ENCODE measurements at regions not wholly inside any gene's neighbourhood (a gene's known extent, or its start where the extent isn't known, plus 50 kb on each side); places are given as distances from the start of the nearest gene placed in this dataset.

DNA sequence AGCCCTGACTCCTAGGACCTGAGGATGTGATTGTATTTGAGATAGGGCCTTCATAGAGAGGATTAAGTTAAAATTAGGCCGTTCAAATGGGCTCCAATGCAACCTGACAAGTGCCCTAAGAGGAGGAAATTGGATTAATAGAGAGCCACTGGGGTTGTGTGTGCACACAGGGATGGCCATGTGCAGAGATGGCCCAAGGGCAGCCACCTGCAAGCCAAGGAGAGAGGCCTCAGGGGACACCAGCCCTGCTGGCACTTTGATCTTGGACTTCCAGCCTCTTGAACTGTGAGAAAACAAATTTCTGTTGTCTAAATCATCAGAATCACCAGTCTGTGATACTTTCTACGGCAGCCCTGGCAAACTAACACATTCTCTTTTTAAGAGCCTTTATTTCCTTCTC, 598.8 kb downstream of the UTRN start:
- DNase-seq (ENCODE audit: low read depth) = no peak

GRCh38 chr6:144885817-144886216, 600.7 kb downstream of the UTRN start:
- no peak for DNase-seq (ENCODE audit: low read depth)

- no peak for DNase-seq (ENCODE audit: low read depth)
Measured at GRCh38 chr6:144886682-144887081, 601.5 kb downstream of the UTRN start.

- no peak for DNase-seq (ENCODE audit: low read depth)
Measured at GRCh38 chr6:144888621-144889020, 603.5 kb downstream of the UTRN start.

DNA sequence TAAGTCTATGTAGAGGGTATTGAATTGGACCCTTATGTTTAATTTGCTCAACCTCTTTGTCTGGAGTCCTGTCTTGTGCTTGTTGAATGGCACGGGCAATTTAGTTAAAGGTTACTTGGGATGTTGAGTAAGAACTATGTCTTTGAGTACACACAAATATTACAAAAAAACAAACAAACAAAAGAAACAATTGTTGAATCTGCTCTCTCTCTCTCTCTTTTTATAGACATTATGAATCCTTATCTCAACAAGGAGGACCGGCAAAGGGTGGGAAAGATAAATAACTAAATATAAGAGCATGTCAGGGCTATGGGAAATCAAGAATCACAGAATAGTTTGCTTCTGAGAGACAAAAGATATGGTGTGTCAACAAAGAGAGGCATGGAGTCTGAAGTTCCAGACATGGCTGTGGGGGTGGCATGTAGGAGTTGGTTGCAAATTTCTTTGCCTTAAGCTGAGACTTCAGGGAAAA, 608.6 kb downstream of the UTRN start:
- no peak for DNase-seq (ENCODE audit: low read depth)

DNA sequence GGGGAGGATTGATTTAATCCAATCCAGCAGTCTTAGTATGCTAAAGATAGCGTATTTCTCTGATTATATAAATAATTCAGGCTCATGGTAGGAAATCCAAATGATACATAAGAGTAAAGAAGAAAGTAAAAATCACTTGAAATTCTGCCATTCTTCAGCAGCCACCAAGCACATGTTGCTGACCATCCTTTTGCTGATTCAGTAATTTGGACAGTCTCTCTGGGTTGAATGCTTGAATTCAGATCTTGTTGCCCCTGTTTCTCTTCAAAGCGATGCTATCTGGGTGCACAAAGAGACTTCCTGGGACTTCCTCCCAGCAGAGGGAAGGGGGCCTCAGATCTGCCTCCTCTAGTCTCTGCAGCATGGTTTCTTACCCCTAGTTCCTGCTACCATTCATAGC, 609.1 kb downstream of the UTRN start:
- DNase-seq (ENCODE audit: low read depth) = no peak

DNA sequence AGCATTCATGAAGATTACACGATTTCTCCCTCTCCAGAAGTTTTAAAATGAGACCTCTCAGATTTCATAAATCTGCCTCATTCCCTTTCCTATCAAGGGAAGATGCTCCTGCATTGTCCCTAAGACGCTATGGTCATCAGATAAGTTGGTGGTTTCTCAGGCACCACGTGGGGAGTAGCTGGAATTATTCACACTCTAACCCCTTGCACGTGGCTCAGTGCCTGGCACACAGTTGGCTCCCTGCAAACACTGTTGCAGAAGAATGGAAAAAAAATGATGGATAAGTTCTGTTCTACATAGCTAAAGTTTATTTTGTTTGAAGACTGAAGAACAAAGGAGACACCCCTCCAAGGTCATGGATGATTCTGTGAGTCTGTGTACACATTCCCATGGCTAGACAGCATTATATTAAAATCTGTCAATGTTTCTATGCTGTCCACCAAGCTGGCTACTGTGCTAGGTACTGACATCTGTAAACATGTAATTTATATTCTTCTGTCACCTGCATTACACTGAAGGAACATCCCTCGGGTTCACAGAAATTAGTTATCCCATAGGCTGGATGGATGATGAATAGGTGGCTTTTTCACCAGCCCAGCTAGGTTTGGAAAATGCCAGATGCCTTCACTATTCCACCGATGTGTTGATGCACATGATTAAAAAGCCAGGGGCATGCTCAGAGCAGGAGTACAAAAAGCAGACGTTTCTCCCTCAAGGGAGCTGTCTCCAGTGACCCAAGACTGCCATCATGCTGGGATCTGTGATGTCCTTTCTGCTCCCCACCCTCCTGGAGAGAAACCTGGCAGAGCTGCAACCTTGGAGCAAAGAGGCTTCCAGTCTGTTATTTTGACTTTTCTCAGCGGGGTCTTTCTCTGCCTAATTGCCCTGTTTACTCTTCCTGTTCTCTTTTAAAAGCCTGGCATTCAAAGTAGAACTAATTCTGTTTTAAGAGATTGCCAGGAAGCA, 610.5 kb downstream of the UTRN start:
- DNase-seq (ENCODE audit: low read depth) = no peak

- DNase-seq (ENCODE audit: low read depth) = peak; percentile 49
Measured at GRCh38 chr6:144896289-144896688, 611.2 kb downstream of the UTRN start.

GRCh38 chr6:144896871-144897270, 611.7 kb downstream of the UTRN start:
- no peak for DNase-seq (ENCODE audit: low read depth)

DNA sequence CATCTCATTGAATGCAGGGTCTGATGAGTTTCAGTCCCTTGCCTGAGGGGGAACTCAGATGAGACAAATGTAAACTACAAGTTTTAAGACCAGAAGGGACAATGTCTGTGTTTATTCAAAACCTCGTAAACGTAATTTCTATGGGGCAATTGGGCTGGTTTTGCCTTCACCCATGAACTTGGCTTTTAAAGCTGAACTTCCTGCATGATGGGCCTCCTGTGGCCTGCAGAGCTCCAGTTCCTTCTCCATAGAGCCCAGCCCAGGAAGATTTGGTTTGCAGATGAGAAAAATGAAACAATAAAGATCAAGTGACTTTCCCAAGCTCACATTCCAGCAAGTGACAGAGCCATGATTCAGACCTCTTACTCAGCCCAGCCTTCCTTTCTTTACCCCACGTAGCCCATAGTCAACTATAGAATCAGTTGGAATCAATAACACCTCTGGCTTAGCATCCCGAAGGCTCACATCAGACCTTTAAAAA, 612.3 kb downstream of the UTRN start:
- DNase-seq (ENCODE audit: low read depth) = peak; percentile 80

- DNase-seq (ENCODE audit: low read depth) = peak; percentile 87
Measured at GRCh38 chr6:144898052-144898689, 613.0 kb downstream of the UTRN start.

GRCh38 chr6:144898741-144899140, 613.6 kb downstream of the UTRN start:
- no peak for DNase-seq (ENCODE audit: low read depth)

GRCh38 chr6:144899161-144899560, 614.0 kb downstream of the UTRN start:
- DNase-seq (ENCODE audit: low read depth) = peak; percentile 92

- no peak for DNase-seq (ENCODE audit: low read depth)
Measured at GRCh38 chr6:144901412-144901811, 616.3 kb downstream of the UTRN start.

DNA sequence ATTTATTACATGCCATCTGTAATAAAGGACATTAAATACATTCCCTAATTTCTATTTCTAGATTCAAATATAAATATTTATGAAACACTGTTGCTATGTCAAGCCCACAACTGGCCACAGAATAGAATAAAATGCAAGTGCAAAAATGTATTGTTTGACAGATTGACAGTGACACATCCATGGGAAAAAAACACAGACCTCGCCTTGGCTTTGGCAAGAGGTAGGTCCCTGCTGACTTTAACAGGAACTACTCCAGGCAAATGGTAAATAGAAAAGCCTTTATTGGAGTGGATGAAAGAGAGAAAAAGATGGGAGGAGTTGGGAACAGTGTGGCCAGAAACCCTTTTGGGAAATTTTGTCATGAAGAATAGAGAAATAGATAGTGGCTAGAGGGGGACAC, 622.9 kb downstream of the UTRN start:
- no peak for DNase-seq (ENCODE audit: low read depth)

DNA sequence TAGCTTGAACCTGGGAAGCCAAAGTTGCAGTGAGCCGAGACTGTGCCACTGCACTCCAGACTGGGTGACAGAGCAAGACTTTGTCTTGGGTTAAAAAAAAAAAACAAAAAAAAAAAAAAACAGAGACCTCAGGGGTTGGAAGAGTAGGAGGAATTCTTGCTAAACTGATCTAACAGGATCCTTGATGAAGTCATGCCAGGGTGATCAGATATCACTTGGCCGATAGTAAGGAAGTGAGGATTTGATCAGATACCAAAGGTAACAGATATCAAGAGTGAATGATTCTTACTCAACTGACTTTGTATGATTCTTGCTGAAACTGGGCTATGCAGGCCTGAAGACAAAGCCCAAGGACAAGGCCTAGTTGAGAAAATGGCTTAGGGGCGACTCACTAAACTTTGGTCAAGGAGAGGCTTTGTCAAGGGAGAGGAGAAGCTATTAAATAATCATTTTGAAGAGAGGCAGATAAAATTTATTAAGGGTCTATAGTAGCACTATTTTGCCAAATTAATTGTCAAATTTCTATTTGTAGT, 624.7 kb downstream of the UTRN start:
- peak; percentile 64 for DNase-seq (ENCODE audit: low read depth)

DNA sequence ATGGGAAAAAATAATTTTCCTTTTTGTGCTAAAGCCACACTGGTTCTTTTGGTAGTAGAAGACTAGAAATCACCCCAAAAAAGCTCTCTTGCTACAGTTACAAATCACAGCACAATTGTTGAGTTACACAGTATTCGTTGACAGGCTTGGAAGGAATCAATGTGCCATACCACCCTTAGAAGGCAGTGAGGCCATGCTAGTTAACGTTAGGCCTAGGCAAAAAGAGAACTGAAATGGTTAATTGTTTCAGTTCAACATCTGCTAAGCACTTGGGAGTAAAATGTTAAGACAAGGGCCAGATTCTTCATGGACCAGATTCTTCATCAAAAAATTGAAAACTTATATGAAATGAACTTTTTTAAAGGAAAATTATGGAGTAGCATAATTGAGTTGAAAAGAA, 626.2 kb downstream of the UTRN start:
- no peak for DNase-seq (ENCODE audit: low read depth)

DNA sequence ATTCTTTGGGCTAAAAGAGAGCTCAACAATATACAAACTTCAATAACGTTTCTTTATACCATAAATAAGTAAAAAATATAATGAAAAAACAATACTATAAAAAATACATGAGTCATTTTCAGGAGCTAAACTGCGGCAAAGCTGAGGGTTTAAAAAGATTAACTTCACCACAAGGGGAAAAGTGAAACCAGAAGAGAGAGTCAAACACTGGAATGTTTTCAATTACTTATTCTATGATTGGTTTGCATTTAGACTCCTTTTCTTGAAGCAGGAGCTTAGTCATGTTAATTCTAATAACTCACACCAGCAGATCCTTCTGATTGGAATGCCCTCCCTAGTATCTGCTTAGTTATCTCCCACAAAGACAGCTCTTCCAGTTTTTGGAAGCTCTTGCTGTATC, 627.3 kb downstream of the UTRN start:
- peak; percentile 90 for DNase-seq (ENCODE audit: low read depth)

- no peak for DNase-seq (ENCODE audit: low read depth)
Measured at GRCh38 chr6:144918073-144918472, 632.9 kb downstream of the UTRN start.

DNA sequence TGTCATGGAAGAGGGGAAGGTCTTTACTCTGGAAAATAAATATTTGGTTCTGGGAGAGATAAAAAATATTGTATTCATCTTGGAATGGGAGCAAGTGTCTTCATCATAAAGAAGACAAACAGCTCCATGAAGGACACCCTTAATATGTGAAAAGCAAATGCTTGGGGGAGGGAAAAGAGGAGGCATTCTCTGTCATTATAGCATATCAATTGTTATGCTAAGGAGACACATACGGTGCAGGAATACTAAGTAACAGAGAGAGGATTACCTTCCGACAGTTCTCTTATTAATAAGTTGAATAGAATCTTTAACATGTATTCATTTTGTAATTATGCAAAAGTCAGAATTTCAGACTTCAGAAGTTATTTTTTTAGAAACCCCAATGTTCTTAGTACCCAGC, 634.4 kb downstream of the UTRN start:
- no peak for DNase-seq (ENCODE audit: low read depth)

GRCh38 chr6:144920391-144920961, 635.3 kb downstream of the UTRN start:
- no peak for DNase-seq (ENCODE audit: low read depth)

DNA sequence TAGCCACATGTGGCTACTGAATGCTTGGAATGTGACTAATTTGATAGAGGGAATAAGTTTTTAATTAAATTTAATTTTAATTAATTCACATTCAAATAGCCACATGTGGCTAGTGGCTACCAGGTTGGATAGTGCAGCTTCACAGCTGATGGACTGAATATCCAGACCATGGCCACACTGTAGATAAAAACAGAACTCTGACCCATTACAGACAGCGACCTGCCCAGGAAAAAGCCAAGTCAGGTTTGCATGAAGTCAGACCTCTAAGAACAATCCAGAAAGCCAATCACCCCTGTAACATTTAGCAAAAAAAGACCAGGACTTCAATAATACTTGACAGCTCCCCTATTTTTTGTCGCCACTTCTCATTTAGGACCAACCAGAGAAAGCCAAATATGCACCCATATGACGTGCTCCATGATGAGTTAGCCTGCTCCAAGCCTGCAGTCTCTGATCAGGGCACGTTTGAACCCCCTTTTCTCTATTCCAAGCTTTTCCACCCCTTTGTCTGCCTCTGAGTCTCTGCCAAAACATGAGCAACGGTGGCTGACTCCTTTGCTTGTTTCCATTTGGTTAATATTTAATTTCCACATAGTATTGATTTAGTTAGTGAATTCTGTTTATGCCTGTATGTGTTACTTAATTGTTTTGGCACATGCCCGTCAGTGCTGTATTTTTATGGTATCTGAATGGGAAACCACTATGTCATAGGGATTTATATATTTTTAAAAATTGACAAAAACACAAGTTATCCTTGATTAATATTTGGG, 636.3 kb downstream of the UTRN start:
- DNase-seq (ENCODE audit: low read depth) = no peak
